ENCODE measurements at regions not wholly inside any gene's neighbourhood (a gene's known extent, or its start where the extent isn't known, plus 50 kb on each side); places are given as distances from the start of the nearest gene placed in this dataset.
"Not testable (repeated sequence)": the region's sequence is repeated elsewhere in the genome, so short reads cannot be mapped to it uniquely, and the experiment has no call there.

DNA sequence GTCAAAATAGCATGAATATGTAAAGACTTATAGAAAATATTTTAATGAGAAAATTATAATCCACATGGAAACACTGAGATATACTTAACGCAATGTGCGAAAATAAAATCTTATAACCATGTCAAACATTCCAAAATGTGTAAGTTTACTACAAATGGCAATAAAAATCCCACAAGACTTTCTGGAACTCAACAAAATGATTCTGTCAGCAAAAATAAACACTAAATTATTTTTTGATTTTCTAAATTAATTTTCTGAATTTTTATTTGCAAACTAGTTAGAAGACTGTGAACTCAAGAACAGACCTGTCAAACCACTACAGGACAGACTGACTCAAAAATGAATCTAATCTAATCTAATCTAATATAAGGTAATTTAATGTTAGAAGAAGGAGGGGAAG lies 160.8 kb upstream of the KCTD7 start:
- H3K4me3 ChIP-seq: no peak overlapping the region
- no peaks in the 10 kb centered on the region for H3K4me1 ChIP-seq
- WGBS, 2 donors: 95 to 97% methylated on average over 2 of the region's 2 CpGs
- DNase-seq: no peak
- intact Hi-C loops (cut with DNase I): no loop called here
- no peak for TF ChIP-seq EP300 (IDR thresholded peaks at IDR 0.05)
- no peak for TF ChIP-seq POLR2A (IDR thresholded peaks at IDR 0.05)
- TF ChIP-seq POLR2AphosphoS5 (IDR thresholded peaks at IDR 0.05): no peak
- TF ChIP-seq, protein P1, sequence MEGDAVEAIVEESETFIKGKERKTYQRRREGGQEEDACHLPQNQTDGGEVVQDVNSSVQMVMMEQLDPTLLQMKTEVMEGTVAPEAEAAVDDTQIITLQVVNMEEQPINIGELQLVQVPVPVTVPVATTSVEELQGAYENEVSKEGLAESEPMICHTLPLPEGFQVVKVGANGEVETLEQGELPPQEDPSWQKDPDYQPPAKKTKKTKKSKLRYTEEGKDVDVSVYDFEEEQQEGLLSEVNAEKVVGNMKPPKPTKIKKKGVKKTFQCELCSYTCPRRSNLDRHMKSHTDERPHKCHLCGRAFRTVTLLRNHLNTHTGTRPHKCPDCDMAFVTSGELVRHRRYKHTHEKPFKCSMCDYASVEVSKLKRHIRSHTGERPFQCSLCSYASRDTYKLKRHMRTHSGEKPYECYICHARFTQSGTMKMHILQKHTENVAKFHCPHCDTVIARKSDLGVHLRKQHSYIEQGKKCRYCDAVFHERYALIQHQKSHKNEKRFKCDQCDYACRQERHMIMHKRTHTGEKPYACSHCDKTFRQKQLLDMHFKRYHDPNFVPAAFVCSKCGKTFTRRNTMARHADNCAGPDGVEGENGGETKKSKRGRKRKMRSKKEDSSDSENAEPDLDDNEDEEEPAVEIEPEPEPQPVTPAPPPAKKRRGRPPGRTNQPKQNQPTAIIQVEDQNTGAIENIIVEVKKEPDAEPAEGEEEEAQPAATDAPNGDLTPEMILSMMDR (IDR thresholded peaks at IDR 0.05): no peak
- H3K36me3 ChIP-seq: no peaks in the 10 kb centered on the region
- H3K9me3 ChIP-seq: no peaks in the 10 kb centered on the region
- H3K27ac ChIP-seq: no peak overlapping the region
- no peaks in the 10 kb centered on the region for H3K27me3 ChIP-seq

DNA sequence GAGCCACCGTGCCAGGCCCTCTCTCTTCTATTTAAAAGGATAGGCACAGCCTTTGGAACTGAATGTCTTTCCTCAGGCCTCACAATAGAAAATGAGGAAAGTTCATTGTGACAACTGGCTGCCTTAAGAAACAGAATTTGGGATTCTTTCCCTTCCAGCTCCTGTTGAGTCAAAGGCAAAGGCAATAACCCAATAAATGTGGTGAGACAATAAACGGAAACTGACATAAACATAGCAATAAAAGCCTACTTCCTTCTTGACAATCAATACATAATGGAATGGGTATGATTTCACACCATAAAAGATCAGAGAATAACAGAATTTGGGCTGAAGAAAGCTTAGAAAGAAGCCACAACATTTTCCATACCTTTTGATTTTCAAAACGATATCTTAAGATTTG lies 155.6 kb upstream of the KCTD7 start:
- DNase-seq; H3K27ac ChIP-seq; H3K4me1 ChIP-seq; H3K4me3 ChIP-seq; H3K27me3 ChIP-seq; intact Hi-C loops (cut with DNase I); H3K9me3 ChIP-seq: not testable (repeated sequence)
- WGBS, 2 donors: 13 to 67% methylated on average over 3 of the region's 3 CpGs
- H3K36me3 ChIP-seq: peaks cover 0 to 28% (median 4%) of the 10 kb centered on the region in 4 donors

DNA sequence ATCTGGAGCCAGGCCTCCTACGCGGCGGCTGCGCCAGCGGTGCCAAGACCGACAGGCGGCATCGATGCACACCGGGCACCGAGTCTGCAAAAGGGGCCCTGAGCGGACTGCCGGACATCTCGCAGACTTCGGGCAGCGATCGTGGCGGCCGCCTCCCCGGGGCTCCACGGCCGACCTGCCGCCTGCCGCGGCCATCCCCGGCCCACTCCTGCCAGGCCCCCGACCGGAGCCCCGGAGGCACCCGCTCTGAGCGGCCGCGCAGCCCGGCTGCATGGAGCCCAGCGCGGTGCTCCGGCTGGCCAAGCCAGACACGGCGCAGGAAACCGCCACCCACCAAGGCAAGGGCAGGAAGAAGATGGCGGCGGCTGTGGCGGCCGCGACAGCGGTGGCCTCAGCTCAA lies 154.2 kb upstream of the KCTD7 start:
- peaks cover 0 to 40% (median 4%) of the 10 kb centered on the region in 4 donors for H3K36me3 ChIP-seq
- no peak overlapping the region for H3K4me3 ChIP-seq
- DNase-seq: no peak
- no peaks in the 10 kb centered on the region for H3K4me1 ChIP-seq
- H3K27ac ChIP-seq: no peak overlapping the region
- intact Hi-C loops (cut with DNase I): no loop called here
- H3K9me3 ChIP-seq: no peaks in the 10 kb centered on the region
- 95% methylated on average over 45 of the region's 45 CpGs for WGBS, 2 donors
- no peaks in the 10 kb centered on the region for H3K27me3 ChIP-seq
- no peak for TF ChIP-seq POLR2AphosphoS5 (IDR thresholded peaks at IDR 0.05)
- no peak for TF ChIP-seq EP300 (IDR thresholded peaks at IDR 0.05)
- TF ChIP-seq, protein P1 (IDR thresholded peaks at IDR 0.05): no peak
- TF ChIP-seq POLR2A (IDR thresholded peaks at IDR 0.05): no peak

DNA sequence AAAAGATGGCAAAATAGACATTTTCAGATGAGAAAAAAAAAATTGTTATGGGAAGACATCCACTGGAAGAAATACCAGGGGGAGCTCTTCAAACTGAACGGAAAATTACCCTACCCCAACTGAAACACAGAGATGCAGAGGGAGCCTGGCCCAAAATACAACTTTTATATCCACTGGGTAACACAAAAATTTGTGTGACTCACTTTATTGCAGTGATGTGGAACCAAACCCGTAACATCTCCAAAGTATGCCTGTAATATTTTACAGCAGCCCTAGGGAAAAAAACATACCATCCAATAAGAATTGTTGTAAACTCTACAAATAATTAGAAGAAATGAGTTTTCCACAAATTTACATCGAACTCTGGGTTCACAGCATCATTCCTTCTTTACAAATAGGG lies 152.6 kb upstream of the KCTD7 start:
- H3K9me3 ChIP-seq; H3K27ac ChIP-seq; H3K27me3 ChIP-seq; DNase-seq; H3K4me3 ChIP-seq; intact Hi-C loops (cut with DNase I); H3K4me1 ChIP-seq: not testable (repeated sequence)
- H3K36me3 ChIP-seq: peaks cover 0 to 53% (median 4%) of the 10 kb centered on the region in 4 donors
- WGBS, 2 donors: 78 to 86% methylated on average over 3 of the region's 3 CpGs

DNA sequence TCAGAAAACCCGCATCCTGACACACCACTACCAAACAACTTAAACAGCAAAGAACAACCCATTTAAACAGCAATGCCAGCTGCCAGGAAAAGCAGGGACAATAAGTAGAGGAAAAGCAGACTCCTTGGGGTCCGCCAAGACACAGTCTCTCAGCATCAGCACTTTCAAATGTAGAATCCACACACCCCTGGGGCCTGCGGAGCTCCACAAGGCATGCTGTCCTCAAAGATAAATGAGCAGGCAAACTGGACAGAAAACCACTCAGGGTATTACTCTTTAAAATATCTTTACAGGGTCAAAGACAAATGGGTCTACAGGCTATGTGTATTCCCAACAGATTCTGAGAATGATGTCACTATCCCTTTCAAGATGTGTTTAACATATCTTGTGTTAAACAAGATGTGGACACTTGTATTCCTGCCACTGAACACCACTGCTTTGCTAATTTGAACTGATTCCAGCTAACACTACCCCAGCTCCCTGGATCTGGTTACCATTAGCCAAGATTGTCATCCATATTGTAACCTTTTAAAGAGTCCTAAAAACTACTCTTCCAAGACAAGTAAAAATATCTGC lies 150.8 kb upstream of the KCTD7 start:
- H3K27ac ChIP-seq; H3K9me3 ChIP-seq; DNase-seq; H3K4me1 ChIP-seq; H3K4me3 ChIP-seq; H3K27me3 ChIP-seq; intact Hi-C loops (cut with DNase I): not testable (repeated sequence)
- peaks cover 0 to 56% (median 4%) of the 10 kb centered on the region in 4 donors for H3K36me3 ChIP-seq
- 87 to 93% methylated on average over 3 of the region's 3 CpGs for WGBS, 2 donors

DNA sequence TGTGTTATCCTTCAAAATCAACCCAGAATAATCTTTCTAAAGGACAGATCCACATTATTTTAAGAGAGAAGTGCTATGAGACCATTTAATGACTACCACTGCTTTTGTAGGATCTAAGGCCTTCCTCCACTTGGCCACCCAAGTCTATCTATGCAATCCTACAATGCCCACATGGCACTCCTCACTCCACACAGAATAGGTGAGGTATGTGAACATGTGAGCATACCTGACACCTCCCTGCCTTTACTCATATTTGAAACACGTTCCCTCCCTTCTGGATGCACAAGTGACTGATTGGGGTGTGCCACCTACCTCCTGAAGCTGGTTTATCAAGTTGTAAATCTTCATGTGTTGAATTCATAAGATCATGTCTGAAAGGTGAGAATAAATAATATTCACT lies 147.5 kb upstream of the KCTD7 start:
- 84 to 94% methylated on average over 1 of the region's 1 CpG for WGBS, 2 donors
- H3K36me3 ChIP-seq: peaks cover 0 to 47% (median 2%) of the 10 kb centered on the region in 4 donors
- H3K4me3 ChIP-seq; H3K9me3 ChIP-seq; intact Hi-C loops (cut with DNase I); H3K27me3 ChIP-seq; H3K4me1 ChIP-seq; H3K27ac ChIP-seq; DNase-seq: not testable (repeated sequence)

DNA sequence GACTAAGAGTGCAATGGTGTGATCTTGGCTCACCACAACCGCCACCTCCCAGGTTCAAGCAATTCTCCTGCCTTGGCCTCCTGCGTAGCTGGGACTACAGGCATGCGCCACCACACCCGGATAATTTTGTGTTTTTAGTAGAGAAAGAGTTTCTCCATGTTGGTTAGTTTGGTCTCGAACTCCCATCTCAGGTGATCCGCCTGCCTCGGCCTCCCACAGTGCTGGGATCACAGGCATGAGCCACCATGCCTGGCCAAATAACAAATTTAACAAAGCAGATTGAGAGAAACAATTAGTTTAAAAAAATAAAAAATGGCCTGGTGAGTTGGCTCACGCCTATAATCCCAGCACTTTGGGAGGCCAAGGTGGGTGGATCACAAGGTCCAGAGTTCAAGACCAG lies 139.6 kb upstream of the KCTD7 start:
- H3K4me3 ChIP-seq; H3K27me3 ChIP-seq; H3K36me3 ChIP-seq; intact Hi-C loops (cut with DNase I); DNase-seq; H3K27ac ChIP-seq; H3K9me3 ChIP-seq: not testable (repeated sequence)
- 97 to 99% methylated on average over 8 of the region's 8 CpGs for WGBS, 2 donors
- H3K4me1 ChIP-seq: peaks cover 0 to 12% (median 9%) of the 10 kb centered on the region in 4 donors

DNA sequence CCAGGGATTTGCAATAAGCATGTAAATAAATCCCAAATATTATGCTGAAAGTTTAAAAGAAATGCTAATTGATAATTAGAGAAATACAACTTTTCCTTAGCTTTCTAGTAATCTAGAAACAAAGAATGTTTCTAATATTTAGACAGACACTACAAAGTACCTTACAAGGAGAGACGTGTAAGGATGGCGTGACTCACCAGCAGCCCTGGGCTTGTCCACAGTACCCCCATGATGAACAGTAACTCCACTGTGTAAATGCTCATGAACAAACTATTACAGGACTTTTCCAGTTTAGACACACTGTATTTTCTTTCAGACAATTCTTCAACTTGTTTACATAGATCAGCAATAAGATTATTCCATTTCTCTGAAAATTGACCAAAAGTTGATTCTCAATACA lies 138.9 kb upstream of the KCTD7 start:
- not testable (repeated sequence) for DNase-seq, H3K4me3 ChIP-seq, H3K36me3 ChIP-seq, H3K27ac ChIP-seq, H3K9me3 ChIP-seq, H3K27me3 ChIP-seq
- WGBS, 2 donors: 44 to 77% methylated on average over 2 of the region's 2 CpGs
- intact Hi-C loops (cut with DNase I): loop anchor here (5.0 kb wide), 2 partner anchors 282 to 342 kb away; partner anchors contain the start of gene TPST1
- H3K4me1 ChIP-seq: peaks cover 0 to 17% (median 15%) of the 10 kb centered on the region in 4 donors

DNA sequence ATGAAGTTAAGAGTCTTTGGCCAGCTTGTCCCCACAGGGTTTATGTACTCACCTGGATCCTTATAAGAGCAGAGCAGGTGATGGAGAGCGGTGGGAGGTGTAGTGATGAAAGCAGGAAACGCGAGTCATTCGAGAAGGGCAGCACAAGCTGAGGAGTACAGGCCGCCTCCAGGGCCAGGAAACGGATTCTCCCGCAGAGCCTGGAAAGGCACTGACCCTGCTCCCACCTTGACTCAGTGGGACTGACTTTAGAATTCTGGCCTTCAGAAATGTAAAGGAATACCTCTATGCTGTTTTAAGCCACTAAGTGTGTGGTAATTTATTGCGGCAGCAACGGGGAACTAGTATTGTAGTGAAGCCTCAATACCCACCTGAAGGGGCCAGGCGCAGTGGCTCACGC lies 137.7 kb upstream of the KCTD7 start:
- H3K4me1 ChIP-seq: peaks cover 0 to 17% (median 15%) of the 10 kb centered on the region in 4 donors
- H3K27ac ChIP-seq, H3K9me3 ChIP-seq, H3K4me3 ChIP-seq, DNase-seq, H3K36me3 ChIP-seq, H3K27me3 ChIP-seq: not testable (repeated sequence)
- WGBS, 2 donors: 92 to 94% methylated on average over 10 of the region's 11 CpGs
- intact Hi-C loops (cut with DNase I): loop anchor here (5.0 kb wide), 2 partner anchors 284 to 344 kb away; partner anchors contain the start of gene TPST1

DNA sequence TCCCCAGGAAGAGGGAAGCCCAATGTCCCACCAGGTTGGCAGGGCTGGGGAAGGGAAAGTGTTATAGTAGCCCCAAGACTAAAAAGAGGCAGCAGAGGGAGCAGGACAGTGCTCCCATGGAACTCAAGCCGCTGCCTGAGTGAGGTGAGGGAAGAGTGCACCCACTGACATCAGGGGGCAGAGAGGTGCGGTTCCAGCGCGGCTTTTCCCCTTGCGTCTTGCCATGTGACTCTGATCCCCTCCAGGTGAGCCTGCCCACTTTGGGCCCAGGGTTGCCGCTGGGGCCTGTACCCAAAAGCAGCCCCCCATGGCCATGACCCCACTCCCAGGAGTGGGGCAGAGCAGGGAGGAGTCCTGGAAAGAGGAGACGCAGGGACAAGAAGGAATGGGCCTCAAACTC lies 136.3 kb upstream of the KCTD7 start:
- intact Hi-C loops (cut with DNase I): loop anchor here (2.0 to 5.0 kb wide), 4 partner anchors 80 to 345 kb away; partner anchors contain the start of gene TPST1
- DNase-seq, H3K9me3 ChIP-seq, H3K27me3 ChIP-seq, H3K36me3 ChIP-seq: not testable (repeated sequence)
- H3K4me1 ChIP-seq: peaks cover 0 to 17% (median 15%) of the 10 kb centered on the region in 4 donors
- WGBS, 2 donors: 94 to 99% methylated on average over 7 of the region's 7 CpGs
- H3K27ac ChIP-seq: peak overlapping the region; percentile 82 to 96 (median 91)
- H3K4me3 ChIP-seq: peak overlapping the region; percentile 62 to 78 (median 76)
